Mesenteric fat pad (tissue), 1 donor: ENCODE measurements at regions not wholly inside any gene's neighbourhood (a gene's known extent, or its start where the extent isn't known, plus 50 kb on each side); places are given as distances from the start of the nearest gene placed in this dataset.
"Not testable (repeated sequence)": the region's sequence is repeated elsewhere in the genome, so short reads cannot be mapped to it uniquely, and the experiment has no call there.

Experiments
- DNase-seq: peaks from one replicate; pipeline ENCODE4 v3.0.0-alpha.2; 2020; ENCODE audit warnings: low spot score
- donor health status: DM: yes; HTN: yes; CAD: no.

GRCh38 chr6:1156411-1156810 is 155.5 kb upstream of the FOXQ1 start:
- DNase-seq, result not testable (repeated sequence)

GRCh38 chr6:1153696-1154245 is 158.1 kb upstream of the FOXQ1 start:
- DNase-seq, result no peak

- no peak for DNase-seq
Observed at GRCh38 chr6:1146500-1146899, 165.4 kb upstream of the FOXQ1 start.

GRCh38 chr6:1145768-1146218 is 166.1 kb upstream of the FOXQ1 start:
- no peak for DNase-seq

GRCh38 chr6:1144842-1145767 is 166.8 kb upstream of the FOXQ1 start:
- DNase-seq, result no peak

GRCh38 chr6:1143655-1144054 is 168.2 kb upstream of the FOXQ1 start:
- DNase-seq, result no peak

- DNase-seq, result no peak
Observed at GRCh38 chr6:1139155-1139890, 172.6 kb upstream of the FOXQ1 start.

- DNase-seq, result no peak
Observed at GRCh38 chr6:1137849-1138248, 174.0 kb upstream of the FOXQ1 start.

- no peak for DNase-seq
Observed at GRCh38 chr6:1136827-1137226, 175.1 kb upstream of the FOXQ1 start.

- DNase-seq, result no peak
Observed at GRCh38 chr6:1136415-1136774, 175.5 kb upstream of the FOXQ1 start.

GRCh38 chr6:1135726-1136414 is 176.0 kb upstream of the FOXQ1 start:
- DNase-seq, result no peak

- no peak for DNase-seq
Observed at GRCh38 chr6:1131285-1132079, 180.4 kb upstream of the FOXQ1 start.

- no peak for DNase-seq
Observed at GRCh38 chr6:1130709-1131108, 181.2 kb upstream of the FOXQ1 start.

- no peak for DNase-seq
Observed at GRCh38 chr6:1129131-1129530, 182.8 kb upstream of the FOXQ1 start.

GRCh38 chr6:1127597-1128288 is 184.2 kb upstream of the FOXQ1 start:
- DNase-seq, result no peak

GRCh38 chr6:1127129-1127528 is 184.8 kb upstream of the FOXQ1 start:
- DNase-seq, result no peak

GRCh38 chr6:1126036-1126435 is 185.9 kb upstream of the FOXQ1 start:
- no peak for DNase-seq

- no peak for DNase-seq
Observed at GRCh38 chr6:1125297-1125696, 186.6 kb upstream of the FOXQ1 start.

GRCh38 chr6:1124885-1125284 is 187.0 kb upstream of the FOXQ1 start:
- DNase-seq, result no peak
